SU-DHL-6 (cell line): ENCODE measurements at regions not wholly inside any gene's neighbourhood (a gene's known extent, or its start where the extent isn't known, plus 50 kb on each side); places are given as distances from the start of the nearest gene placed in this dataset.

ENCODE experiments used
- CTCF ChIP-seq: fragments of 200-600 bp; sonication (generic); IDR thresholded peaks from one replicate; pipeline ENCODE4 v1.5.1; 2017; ENCODE audit warnings: antibody characterized with exemption, mild to moderate bottlenecking, low read length, moderate library complexity; ENCODE audit not compliant: insufficient read depth, poor library complexity, severe bottlenecking
- EZH2phosphoT487 ChIP-seq: fragments of 200-600 bp; sonication (generic), shearing (Covaris generic); conservative IDR thresholded peaks from 2 replicates; pipeline ENCODE4 v1.6.1; 2018; ENCODE audit warnings: mild to moderate bottlenecking, antibody characterized with exemption, low read length, moderate library complexity, mixed read lengths

GRCh38 chr1:234782105-234782751, 172.2 kb upstream of the IRF2BP2 start:
- no peak for TF ChIP-seq CTCF
- TF ChIP-seq EZH2phosphoT487, result 0 out of 2 replicates have a peak, but pooled peaks have one; percentile 62
